GM12878 (cell line): ENCODE measurements at regions not wholly inside any gene's neighbourhood (a gene's known extent, or its start where the extent isn't known, plus 50 kb on each side); places are given as distances from the start of the nearest gene placed in this dataset.

Source experiments
- ATAC-seq: fragments of 200-7000 bp; cut with Tn5 transposase; 3 replicates; pipeline ENCODE4 v1.9.1; 2020; ENCODE audit warnings: mild to moderate bottlenecking, moderate library complexity
- BruUV-seq: library from RNA; stranded (reverse); fragments of 400-500 nt; replicated peaks from 2 replicates; lab custom pipeline; 2021; lab: Mats Ljungman, UMichigan
- CTCF ChIA-PET: fragments of 300-600 bp; sonication (Branson Sonifier 250); formaldehyde crosslinking; extraction: SDS; loops from one replicate; lab custom pipeline; 2021; ENCODE audit warnings: inconsistent platforms; lab: Yijun Ruan, JAX
- POLR2A ChIA-PET: fragments of 350-600 bp; formaldehyde crosslinking; extraction: SDS; loops from one replicate; lab custom pipeline; 2021; ENCODE audit warnings: inconsistent platforms; lab: Charles Lee
- RAD21 ChIA-PET: fragments of 300-600 bp; sonication (Branson Sonifier 250); formaldehyde crosslinking; loops from one replicate; lab custom pipeline; 2023; ENCODE audit warnings: antibody characterized with exemption; ENCODE audit not compliant: unreplicated experiment; lab: Charles Lee
- SMC1A ChIA-PET: fragments of 300-600 bp; sonication (Branson Sonifier 250); formaldehyde crosslinking; loops from one replicate; lab custom pipeline; 2023; ENCODE audit not compliant: unreplicated experiment, uncharacterized antibody; lab: Charles Lee
- DNase-seq: peaks from one replicate; pipeline ENCODE4 v3.0.0-alpha.2; 2011; ENCODE audit warnings: low read depth, low spot score
- FAIRE-seq: peaks from 3 replicates; lab custom pipeline; 2011; peaks lifted over from hg19 to GRCh38; lab: Jason Lieb, UNC
- H2AFZ ChIP-seq: 2 replicates; pipeline ENCODE4 v1.6.0; 2011; ENCODE audit warnings: low read depth, low read length, control low read depth; ENCODE audit not compliant: control insufficient read depth
- H3K27ac ChIP-seq: 2 replicates; pipeline ENCODE4 v1.5.1; 2011; ENCODE audit warnings: control low read depth; ENCODE audit not compliant: control insufficient read depth, insufficient read depth
- H3K27me3 ChIP-seq, 2 experiments: replicated peaks in 1 of 2; 2 replicates each; pipeline versions ENCODE4 v1.6.0 to v1.6.1; 2011; ENCODE audit warnings: low read length in 1 of 2; ENCODE audit not compliant: control insufficient read depth in 2 of 2, insufficient read depth in 2 of 2
- H3K36me3 ChIP-seq, 2 experiments: 2 replicates each; pipeline ENCODE4 v1.5.1; 2011; ENCODE audit warnings: low read length in 1 of 2; ENCODE audit not compliant: control insufficient read depth in 2 of 2, insufficient read depth in 2 of 2
- H3K4me1 ChIP-seq: 2 replicates; pipeline ENCODE4 v1.6.1; 2011; ENCODE audit warnings: mild to moderate bottlenecking, low read length, moderate library complexity, mixed read lengths; ENCODE audit not compliant: control insufficient read depth, insufficient read depth
- H3K4me2 ChIP-seq: 2 replicates; pipeline ENCODE4 v1.6.0; 2011; ENCODE audit warnings: control low read depth; ENCODE audit not compliant: control insufficient read depth, insufficient read depth
- H3K4me3 ChIP-seq: fragments of 200-600 bp; sonication (generic); 2 replicates; pipeline ENCODE4 v1.5.1; 2016
- H3K79me2 ChIP-seq: 2 replicates; pipeline ENCODE4 v1.6.0; 2011; ENCODE audit warnings: low read length; ENCODE audit not compliant: control insufficient read depth, insufficient read depth
- H3K9ac ChIP-seq: 2 replicates; pipeline ENCODE4 v1.8.0; 2011; ENCODE audit warnings: low read length, control low read depth, mixed read lengths; ENCODE audit not compliant: control insufficient read depth, insufficient read depth
- H3K9me3 ChIP-seq: replicated peaks from 3 replicates; pipeline ENCODE4 v1.5.1; 2011; ENCODE audit warnings: mild to moderate bottlenecking, low read length; ENCODE audit not compliant: control insufficient read depth, insufficient read depth
- H4K20me1 ChIP-seq: 2 replicates; pipeline ENCODE4 v1.6.0; 2011; ENCODE audit not compliant: control insufficient read depth, insufficient read depth
- BRCA1 ChIP-seq: IDR thresholded peaks from 2 replicates; pipeline ENCODE4 v1.6.1; 2011; ENCODE audit warnings: low read depth, low read length, improper control_type of control experiment
- CHD1 ChIP-seq: IDR thresholded peaks from 2 replicates; pipeline ENCODE4 v1.6.1; 2012; ENCODE audit warnings: low read depth, low read length, improper control_type of control experiment
- CHD4 ChIP-seq: fragments of 200-600 bp; sonication (generic); IDR thresholded peaks from 2 replicates; pipeline ENCODE4 v1.6.1; 2016; ENCODE audit warnings: mild to moderate bottlenecking
- DPF2 ChIP-seq: fragments of 450-650 bp; IDR thresholded peaks from 2 replicates; pipeline ENCODE4 v1.6.1; 2017; ENCODE audit warnings: mild to moderate bottlenecking
- EZH2 ChIP-seq: IDR thresholded peaks from 2 replicates; pipeline ENCODE4 v1.6.1; 2012; ENCODE audit warnings: low read depth, mild to moderate bottlenecking, control low read depth, inconsistent platforms, low read length, borderline replicate concordance; ENCODE audit not compliant: control insufficient read depth
- FOXK2 ChIP-seq: fragments of 450-650 bp; IDR thresholded peaks from 2 replicates; pipeline ENCODE4 v1.6.1; 2017; ENCODE audit warnings: mild to moderate bottlenecking, moderate library complexity
- HDGF ChIP-seq: fragments of 450-650 bp; IDR thresholded peaks from 2 replicates; pipeline ENCODE4 v1.6.1; 2016; ENCODE audit warnings: antibody characterized with exemption
- KDM1A ChIP-seq: fragments of 200-600 bp; sonication (generic); IDR thresholded peaks from 2 replicates; pipeline ENCODE4 v1.6.1; 2016; ENCODE audit warnings: borderline replicate concordance
- MEF2A ChIP-seq: IDR thresholded peaks from 2 replicates; pipeline ENCODE4 v1.6.1; 2011; ENCODE audit warnings: low read depth, mild to moderate bottlenecking, low read length, moderate library complexity; ENCODE audit not compliant: insufficient read depth
- SMAD1 ChIP-seq: fragments of 450-650 bp; IDR thresholded peaks from 2 replicates; pipeline ENCODE4 v1.6.1; 2018; ENCODE audit warnings: mild to moderate bottlenecking, low read depth; ENCODE audit not compliant: partially characterized antibody
- SPI1 ChIP-seq: IDR thresholded peaks from 2 replicates; pipeline ENCODE4 v1.6.1; 2011; ENCODE audit warnings: low read depth, mild to moderate bottlenecking, low read length, moderate library complexity, borderline replicate concordance; ENCODE audit not compliant: insufficient read depth
- SUPT20H ChIP-seq: IDR thresholded peaks from 2 replicates; pipeline ENCODE4 v1.6.1; 2011; ENCODE audit warnings: low read depth, mild to moderate bottlenecking, low read length, moderate library complexity, borderline replicate concordance; ENCODE audit not compliant: control insufficient read depth
- in situ Hi-C: fragments of 300-500 bp; cut with MboI; formaldehyde crosslinking; loops from 9 replicates; pipeline ENCODE4 v1.14.3; 2018; ENCODE audit warnings: mixed read lengths
- intact Hi-C: fragments of 100-400 bp; cut with micrococcal nuclease; formaldehyde crosslinking; loops from one replicate; pipeline ENCODE4 v1.14.2; 2022; ENCODE audit not compliant: unreplicated experiment
- TF ChIP-seq, protein P1 (sequence below): fragments of 450-650 bp; IDR thresholded peaks from 2 replicates; pipeline ENCODE4 v1.6.1; 2017; ENCODE audit warnings: mild to moderate bottlenecking, low read depth, inconsistent platforms; ENCODE audit not compliant: poor library complexity, severe bottlenecking
- TF ChIP-seq, protein P2 (sequence below), 3 experiments: IDR thresholded peaks in 2 of 3; conservative IDR thresholded peaks in 1 of 3; 2 replicates each; pipeline ENCODE4 v1.5.1; 2011; ENCODE audit warnings: low read depth in 3 of 3, low read length in 3 of 3, mild to moderate bottlenecking in 3 of 3, control low read depth in 2 of 3, moderate library complexity in 2 of 3, inconsistent platforms in 1 of 3, mixed read lengths in 1 of 3; ENCODE audit not compliant: control insufficient read depth in 2 of 3, insufficient read depth in 1 of 3; ENCODE audit errors: extremely low read depth in 1 of 3
- TF ChIP-seq, protein P3 (sequence below): fragments of 150-350 bp; IDR thresholded peaks from 2 replicates; pipeline ENCODE4 v1.6.1; 2014; ENCODE audit warnings: mild to moderate bottlenecking, low read depth, low read length
- TF ChIP-seq, protein P4 (sequence below): fragments of 450-650 bp; IDR thresholded peaks from 2 replicates; pipeline ENCODE4 v1.6.1; 2017; ENCODE audit warnings: mild to moderate bottlenecking
- TF ChIP-seq, protein P5 (sequence below): IDR thresholded peaks from 2 replicates; pipeline ENCODE4 v1.6.1; 2012; ENCODE audit warnings: low read length, inconsistent platforms

DNA sequence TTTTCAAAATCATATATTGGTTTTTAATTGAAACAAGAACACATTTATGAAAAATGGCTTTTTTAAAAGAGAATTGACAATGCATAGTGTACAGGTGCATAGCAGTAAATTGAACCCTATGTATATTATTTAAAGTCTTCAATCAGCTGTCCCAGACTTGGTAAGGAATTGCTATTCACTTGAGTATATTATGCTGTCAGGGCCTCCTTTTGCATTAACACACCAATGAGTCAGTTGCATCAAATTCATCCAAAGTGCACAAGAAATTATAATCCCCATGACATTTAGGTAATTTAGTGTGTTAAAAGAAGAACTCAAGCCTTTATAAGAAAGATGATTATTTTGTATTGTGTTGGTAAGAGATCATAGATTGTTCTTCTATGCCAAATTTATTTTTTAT lies 748.8 kb upstream of the RIOK2 start:
- Histone ChIP-seq H3K4me3 (no peak overlapping the region), H3K27ac (no peak overlapping the region), H2AFZ (no peak overlapping the region), H4K20me1 (no peaks in the 10 kb centered on the region), H3K36me3 (no peaks in the 10 kb centered on the region), H3K9ac (no peak overlapping the region), H3K4me1 (no peaks in the 10 kb centered on the region)
- ATAC-seq (no peak), DNase-seq (no peak), FAIRE-seq (no peak)
- in situ Hi-C loops (no loop called here), intact Hi-C loops (no loop called here)
- no TSS peak for BruUV-seq
- POLR2A ChIA-PET, result no interaction called here
- no peak for TF ChIP-seq FOXK2
- TF ChIP-seq, protein P1, sequence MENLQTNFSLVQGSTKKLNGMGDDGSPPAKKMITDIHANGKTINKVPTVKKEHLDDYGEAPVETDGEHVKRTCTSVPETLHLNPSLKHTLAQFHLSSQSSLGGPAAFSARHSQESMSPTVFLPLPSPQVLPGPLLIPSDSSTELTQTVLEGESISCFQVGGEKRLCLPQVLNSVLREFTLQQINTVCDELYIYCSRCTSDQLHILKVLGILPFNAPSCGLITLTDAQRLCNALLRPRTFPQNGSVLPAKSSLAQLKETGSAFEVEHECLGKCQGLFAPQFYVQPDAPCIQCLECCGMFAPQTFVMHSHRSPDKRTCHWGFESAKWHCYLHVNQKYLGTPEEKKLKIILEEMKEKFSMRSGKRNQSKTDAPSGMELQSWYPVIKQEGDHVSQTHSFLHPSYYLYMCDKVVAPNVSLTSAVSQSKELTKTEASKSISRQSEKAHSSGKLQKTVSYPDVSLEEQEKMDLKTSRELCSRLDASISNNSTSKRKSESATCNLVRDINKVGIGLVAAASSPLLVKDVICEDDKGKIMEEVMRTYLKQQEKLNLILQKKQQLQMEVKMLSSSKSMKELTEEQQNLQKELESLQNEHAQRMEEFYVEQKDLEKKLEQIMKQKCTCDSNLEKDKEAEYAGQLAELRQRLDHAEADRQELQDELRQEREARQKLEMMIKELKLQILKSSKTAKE, result no peak
- TF ChIP-seq, protein P2, sequence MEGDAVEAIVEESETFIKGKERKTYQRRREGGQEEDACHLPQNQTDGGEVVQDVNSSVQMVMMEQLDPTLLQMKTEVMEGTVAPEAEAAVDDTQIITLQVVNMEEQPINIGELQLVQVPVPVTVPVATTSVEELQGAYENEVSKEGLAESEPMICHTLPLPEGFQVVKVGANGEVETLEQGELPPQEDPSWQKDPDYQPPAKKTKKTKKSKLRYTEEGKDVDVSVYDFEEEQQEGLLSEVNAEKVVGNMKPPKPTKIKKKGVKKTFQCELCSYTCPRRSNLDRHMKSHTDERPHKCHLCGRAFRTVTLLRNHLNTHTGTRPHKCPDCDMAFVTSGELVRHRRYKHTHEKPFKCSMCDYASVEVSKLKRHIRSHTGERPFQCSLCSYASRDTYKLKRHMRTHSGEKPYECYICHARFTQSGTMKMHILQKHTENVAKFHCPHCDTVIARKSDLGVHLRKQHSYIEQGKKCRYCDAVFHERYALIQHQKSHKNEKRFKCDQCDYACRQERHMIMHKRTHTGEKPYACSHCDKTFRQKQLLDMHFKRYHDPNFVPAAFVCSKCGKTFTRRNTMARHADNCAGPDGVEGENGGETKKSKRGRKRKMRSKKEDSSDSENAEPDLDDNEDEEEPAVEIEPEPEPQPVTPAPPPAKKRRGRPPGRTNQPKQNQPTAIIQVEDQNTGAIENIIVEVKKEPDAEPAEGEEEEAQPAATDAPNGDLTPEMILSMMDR (IDR thresholded peaks at IDR 0.05 in 2 of 3, conservative IDR thresholded peaks at IDR 0.05 in 1 of 3; ENCODE audit: control insufficient read depth in 2 of 3, extremely low read depth in 1 of 3, insufficient read depth in 1 of 3, low read depth in 3 of 3, low read length in 3 of 3), result no peak
- TF ChIP-seq, protein P3, sequence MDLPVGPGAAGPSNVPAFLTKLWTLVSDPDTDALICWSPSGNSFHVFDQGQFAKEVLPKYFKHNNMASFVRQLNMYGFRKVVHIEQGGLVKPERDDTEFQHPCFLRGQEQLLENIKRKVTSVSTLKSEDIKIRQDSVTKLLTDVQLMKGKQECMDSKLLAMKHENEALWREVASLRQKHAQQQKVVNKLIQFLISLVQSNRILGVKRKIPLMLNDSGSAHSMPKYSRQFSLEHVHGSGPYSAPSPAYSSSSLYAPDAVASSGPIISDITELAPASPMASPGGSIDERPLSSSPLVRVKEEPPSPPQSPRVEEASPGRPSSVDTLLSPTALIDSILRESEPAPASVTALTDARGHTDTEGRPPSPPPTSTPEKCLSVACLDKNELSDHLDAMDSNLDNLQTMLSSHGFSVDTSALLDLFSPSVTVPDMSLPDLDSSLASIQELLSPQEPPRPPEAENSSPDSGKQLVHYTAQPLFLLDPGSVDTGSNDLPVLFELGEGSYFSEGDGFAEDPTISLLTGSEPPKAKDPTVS, result no peak
- no peak for TF ChIP-seq KDM1A
- no peak for TF ChIP-seq SMAD1
- TF ChIP-seq CHD1, result no peak
- no peak for TF ChIP-seq SPI1
- no peak for TF ChIP-seq EZH2
- no peak for TF ChIP-seq HDGF
- TF ChIP-seq CHD4, result no peak
- no peak for TF ChIP-seq MEF2A
- TF ChIP-seq SUPT20H, result no peak
- TF ChIP-seq, protein P4, sequence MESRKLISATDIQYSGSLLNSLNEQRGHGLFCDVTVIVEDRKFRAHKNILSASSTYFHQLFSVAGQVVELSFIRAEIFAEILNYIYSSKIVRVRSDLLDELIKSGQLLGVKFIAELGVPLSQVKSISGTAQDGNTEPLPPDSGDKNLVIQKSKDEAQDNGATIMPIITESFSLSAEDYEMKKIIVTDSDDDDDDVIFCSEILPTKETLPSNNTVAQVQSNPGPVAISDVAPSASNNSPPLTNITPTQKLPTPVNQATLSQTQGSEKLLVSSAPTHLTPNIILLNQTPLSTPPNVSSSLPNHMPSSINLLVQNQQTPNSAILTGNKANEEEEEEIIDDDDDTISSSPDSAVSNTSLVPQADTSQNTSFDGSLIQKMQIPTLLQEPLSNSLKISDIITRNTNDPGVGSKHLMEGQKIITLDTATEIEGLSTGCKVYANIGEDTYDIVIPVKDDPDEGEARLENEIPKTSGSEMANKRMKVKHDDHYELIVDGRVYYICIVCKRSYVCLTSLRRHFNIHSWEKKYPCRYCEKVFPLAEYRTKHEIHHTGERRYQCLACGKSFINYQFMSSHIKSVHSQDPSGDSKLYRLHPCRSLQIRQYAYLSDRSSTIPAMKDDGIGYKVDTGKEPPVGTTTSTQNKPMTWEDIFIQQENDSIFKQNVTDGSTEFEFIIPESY, result no peak
- TF ChIP-seq, protein P5, sequence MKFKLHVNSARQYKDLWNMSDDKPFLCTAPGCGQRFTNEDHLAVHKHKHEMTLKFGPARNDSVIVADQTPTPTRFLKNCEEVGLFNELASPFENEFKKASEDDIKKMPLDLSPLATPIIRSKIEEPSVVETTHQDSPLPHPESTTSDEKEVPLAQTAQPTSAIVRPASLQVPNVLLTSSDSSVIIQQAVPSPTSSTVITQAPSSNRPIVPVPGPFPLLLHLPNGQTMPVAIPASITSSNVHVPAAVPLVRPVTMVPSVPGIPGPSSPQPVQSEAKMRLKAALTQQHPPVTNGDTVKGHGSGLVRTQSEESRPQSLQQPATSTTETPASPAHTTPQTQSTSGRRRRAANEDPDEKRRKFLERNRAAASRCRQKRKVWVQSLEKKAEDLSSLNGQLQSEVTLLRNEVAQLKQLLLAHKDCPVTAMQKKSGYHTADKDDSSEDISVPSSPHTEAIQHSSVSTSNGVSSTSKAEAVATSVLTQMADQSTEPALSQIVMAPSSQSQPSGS, result no peak
- TF ChIP-seq DPF2, result no peak
- no peak for TF ChIP-seq BRCA1
- TF ChIP-seq, all 136 proteins: peak for 0
- CTCF ChIA-PET, result no interaction called here
- SMC1A ChIA-PET, result interaction anchor here (2.0 kb wide), 1 partner anchor 9 kb away, joined by 7 read pairs; no protein-coding TSS in a partner anchor
- Histone ChIP-seq H3K9me3 (no peaks in the 10 kb centered on the region), H3K27me3 (no peaks in the 10 kb centered on the region), H3K4me2 (no peak overlapping the region), H3K79me2 (no peaks in the 10 kb centered on the region)
- RAD21 ChIA-PET, result no interaction called here
